NCI-H69 (cell line): ENCODE measurements at regions not wholly inside any gene's neighbourhood (a gene's known extent, or its start where the extent isn't known, plus 50 kb on each side); places are given as distances from the start of the nearest gene placed in this dataset.
A peak's percentile ranks its signal among the peaks of the same experiment; 100 is the strongest.
"Not testable (repeated sequence)": the region's sequence is repeated elsewhere in the genome, so short reads cannot be mapped to it uniquely, and the experiment has no call there.

Experiments used
- DNase-seq: peaks from one replicate; lab custom pipeline; 2025; lab: John Stamatoyannopoulos, UW

DNA sequence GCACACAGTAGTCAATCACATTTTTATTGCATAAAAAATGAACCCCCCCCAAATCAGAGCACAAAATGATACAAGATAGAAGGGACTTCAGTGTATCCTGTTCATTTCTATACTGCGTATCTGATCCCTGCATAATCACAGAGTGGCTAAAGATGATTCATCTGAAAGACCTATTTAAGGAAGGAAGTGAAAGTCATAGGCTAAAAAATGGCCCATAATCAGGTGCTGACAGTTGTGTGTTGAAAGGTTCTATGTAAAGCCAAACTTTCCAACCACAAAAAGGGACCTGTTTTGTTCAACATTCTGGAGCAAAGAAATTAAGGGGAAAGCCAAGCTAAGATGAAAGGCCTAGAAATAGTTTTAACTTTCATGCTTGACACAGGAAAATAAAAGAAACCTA lies 147.8 kb upstream of the ATP2B1 start:
- no peak for DNase-seq

DNA sequence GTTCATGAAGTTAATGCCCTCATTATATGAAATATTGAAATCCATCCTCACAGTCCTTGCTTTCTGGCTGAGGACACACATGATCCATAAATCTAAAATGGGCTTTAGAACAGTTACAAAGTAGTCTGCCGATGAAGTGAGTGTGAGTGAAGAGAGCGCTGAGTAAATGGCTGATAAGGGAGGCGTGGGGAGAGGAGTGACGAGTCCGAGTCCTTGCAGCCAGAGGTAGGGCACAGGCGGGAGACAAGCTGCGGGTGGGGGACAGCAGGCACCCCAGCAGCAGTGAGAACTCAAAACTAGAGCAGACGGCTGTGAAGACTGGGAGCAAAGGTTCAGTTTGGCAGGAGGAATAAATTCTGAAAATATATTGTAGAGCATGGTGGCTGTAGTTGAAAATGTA lies 140.1 kb upstream of the ATP2B1 start:
- DNase-seq = no peak

DNA sequence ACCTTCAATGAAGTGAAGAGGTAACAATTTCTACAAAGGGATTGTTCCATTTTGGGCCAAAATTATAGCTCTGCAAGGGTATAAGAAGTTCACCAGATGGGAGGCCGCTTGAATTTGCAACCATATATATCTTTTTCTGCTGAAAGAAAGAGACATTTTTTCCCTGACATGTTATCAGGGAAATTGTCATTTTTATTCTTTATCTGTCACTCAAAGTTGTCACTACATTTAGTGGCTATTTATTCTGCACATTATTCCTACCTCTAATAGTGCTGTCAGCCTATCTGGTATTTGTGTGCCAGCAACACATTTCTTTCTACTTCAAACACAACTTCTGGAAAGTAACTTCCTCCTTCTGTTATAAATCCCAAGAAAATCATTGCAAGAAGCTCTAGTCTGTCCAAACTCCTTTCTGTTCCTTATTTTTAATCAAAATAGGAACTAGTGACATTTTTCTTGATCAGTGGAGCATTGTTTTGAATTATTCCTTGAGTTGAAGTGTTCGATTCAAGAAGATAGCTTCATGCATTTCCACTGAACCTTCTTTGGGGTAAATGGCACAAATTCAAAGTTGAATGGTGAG lies 137.9 kb upstream of the ATP2B1 start:
- no peak for DNase-seq

DNA sequence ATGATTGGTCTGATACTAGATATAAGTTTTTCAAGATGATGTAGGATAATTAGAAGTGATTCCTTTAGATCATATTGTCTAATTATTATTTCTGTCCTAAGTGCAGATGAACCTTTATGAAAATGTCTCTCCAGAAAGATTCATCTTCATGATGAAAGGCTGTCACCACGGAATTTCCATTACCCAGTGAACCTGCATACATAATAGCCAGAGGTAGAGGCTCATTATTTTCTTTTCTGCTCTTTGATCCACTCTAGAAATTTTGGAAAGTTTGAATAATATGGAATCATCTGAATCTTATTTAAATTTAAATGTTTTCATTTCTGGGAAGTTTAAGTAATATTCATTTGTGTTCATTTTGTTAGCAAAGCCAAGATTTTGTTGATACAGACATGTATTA lies 137.1 kb upstream of the ATP2B1 start:
- DNase-seq = no peak

DNA sequence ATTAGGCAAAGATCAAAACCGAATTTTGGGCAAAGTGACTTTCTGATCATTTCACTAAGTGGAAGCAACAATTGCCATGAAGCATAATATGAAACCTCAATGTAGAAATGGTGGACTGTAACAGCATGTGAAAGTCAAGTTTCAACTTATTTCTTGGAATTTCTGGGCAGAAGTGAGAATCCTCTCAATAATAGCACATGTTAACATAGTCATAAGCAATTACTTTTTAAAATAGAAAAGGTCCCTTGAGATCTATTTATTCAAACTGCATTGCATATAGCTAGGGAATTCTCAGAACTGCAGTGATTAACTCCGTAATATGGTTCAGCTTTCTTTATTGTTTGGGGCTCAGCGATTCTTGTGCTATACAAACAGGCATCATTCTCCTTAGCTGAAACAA lies 136.7 kb upstream of the ATP2B1 start:
- DNase-seq = no peak

DNA sequence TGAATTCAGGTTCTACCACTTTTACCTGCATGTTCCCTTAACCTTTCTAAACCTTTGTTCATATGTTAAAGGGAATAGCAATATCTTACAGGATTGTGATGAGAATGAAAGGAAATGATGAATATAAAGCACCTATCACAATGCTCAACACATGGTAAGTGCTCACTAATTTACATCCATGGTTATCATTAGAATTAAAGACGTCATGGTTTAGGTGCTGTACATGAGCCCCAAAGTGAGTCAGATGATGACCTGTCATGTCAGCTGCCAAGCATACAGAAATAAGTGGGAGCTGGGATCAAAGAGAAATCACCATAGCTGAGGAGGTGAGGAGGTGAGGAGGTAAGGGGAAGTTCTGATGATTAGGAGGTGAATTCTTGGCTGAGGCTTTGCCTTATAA lies 135.9 kb upstream of the ATP2B1 start:
- DNase-seq = no peak

DNA sequence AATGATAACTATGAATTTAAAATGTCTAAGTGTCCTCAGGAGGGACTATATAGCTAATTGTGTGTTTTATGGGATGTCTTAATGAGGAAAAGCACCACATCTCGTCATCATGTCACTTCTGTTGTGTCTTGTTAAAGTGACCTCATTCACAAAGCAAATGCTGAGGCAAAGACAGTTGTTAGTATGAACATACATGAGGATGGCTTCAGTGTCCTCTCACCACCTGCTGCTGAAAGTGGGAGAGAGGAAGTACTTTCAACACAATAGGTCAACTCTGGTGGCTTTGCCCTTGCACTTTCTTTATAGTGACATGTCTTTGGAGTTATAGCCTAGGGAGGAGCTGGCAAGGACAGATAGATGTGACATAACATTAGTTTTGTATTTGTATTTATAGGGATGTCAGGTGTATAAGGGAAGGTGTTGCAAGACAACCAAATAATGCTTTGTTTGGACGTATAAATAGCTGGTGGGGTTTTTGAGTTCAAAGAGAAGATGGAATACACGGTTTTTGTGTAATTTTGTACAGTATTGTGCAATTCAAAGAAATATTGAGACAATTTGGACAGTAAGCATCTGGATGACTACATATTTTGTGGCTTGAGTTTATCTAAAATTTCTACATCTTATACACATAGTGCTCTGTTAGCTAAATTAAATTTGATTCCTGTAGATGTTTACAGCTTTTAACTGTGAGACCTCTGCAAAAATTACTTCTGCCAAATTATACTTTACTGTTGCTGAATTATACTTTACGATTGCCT lies 131.7 kb upstream of the ATP2B1 start:
- peak; percentile 44 for DNase-seq

DNA sequence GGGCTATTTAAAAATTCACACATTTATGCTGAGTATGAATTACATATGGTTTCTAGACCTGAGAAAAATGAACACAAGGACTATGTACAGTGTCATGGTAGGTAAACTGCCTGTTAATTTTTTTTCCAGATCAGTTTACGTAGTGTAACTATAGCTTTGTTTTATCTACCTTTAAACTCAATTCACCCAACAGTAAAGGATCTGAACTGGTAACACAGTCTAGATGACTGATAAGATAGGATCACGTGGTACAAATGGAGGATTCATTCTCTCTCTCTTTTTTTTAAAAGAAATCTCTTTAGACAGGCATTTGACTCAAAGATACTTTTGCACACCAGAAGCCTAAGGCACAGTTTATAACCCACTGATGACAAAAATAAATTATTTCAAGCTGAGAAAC lies 130.8 kb upstream of the ATP2B1 start:
- DNase-seq = no peak

DNA sequence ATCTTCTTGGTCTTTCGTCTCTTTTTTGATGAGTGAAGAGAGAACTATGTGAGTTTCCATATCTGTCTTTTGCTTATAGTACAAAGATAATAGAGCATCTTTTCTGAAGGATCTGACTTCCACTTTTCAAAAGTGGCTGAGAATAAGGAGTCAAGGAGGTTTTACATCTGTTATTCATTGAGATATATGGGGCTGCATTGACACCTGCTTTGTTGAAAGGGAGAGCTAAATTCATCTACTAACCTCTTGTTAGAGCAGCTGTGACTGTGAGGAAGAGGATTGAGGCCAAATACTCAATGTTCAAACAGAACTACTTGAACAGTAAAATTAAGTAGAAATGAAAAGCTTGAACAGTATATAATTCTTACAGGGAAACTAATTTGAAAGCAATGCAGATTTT lies 130.2 kb upstream of the ATP2B1 start:
- no peak for DNase-seq

DNA sequence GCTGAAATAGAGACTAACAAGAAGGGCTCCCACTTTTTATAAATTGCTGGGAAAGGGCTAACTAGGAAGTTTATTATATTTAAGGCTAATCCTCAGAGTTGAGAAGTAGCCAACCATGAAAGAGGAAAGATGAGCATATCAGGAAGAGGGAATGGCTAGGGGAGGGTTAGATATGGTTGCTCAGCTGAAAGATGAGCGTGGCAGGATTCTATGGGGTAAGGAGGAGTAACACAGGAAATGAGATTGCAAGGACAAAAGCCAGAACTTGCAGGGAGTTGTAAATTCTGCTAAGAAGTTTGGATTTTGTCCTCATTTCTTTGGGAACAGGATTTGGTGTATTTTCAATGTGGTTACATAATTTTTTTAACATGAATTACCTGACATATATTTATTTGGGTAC lies 127.4 kb upstream of the ATP2B1 start:
- DNase-seq = no peak

DNA sequence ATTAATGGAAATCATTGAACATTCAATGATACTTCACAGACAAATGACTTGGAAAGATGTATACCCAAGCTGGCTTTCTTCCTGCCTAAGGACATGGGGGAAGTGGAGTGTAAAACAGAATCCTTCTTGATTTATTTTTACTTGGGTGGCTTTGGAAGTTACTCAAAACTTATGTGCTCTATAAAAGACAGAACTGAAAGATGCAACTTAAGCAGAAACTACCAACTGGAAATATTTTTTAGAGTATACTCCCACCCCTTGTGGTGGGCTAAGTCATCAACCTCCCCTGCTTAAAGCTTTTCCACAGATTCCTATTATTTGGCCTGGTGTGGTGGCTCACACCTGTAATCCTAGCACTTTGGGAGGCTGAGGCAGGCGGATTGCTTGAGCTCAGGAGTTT lies 126.0 kb upstream of the ATP2B1 start:
- DNase-seq = no peak

DNA sequence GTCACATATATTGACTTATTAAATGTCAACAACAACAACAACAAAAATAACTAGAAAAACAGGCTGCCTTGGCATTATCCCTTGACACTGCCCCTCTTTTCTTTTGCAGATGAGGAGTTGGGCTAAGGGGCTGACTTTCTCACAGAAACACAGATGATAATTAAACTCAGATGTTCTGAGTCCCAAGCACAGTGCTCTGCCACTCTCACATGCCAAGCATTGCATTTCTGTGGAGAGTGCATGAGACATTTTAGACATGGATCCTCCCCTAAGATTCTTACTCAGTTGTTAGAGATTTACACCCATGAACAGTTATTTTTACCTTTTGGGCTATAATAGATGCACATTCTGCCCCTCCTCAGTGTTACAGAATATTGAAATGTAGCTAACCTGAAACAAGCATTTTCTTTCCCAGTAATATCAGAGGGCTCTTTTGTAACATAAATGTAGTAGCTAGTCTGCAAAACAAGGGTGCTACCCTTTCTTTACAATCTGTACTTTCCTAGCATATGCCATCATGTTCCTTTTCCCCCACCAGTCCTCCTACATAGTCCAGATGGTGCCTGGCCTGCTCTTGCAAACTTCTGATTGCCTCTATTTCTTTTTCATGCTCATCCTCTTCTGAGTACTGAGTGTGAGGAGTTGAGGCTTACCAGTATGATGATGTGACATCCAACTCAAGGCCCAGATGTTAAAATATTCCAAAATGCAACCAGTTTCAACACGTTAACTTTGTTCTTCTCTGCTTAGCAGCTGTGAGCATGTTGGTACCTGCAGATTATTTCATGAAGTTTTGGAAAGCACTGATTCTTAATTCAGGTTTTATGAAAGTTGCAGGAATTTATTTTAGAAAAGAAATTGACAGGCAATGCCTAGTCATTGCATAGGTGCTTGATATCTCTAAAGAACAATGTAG lies 125.0 kb upstream of the ATP2B1 start:
- DNase-seq = no peak

DNA sequence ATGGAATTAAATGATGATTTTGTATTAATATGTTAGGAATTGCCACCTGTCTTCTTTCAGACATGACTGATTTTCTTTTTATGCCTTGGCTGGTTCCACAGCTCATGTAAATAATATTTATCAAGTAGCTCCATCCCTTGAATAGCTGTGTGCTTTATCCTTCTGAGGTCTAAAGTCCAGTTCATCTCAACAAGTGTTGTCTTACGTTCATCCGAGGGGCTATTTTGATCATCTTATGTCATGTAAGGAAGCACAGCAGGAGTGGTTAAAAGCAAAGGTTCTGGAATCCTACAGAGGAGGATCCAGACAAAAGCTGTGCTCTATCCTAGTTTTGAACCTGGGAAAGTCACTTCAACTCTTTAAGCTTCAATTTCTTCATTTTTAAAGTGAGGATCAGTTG lies 123.7 kb upstream of the ATP2B1 start:
- DNase-seq = no peak

DNA sequence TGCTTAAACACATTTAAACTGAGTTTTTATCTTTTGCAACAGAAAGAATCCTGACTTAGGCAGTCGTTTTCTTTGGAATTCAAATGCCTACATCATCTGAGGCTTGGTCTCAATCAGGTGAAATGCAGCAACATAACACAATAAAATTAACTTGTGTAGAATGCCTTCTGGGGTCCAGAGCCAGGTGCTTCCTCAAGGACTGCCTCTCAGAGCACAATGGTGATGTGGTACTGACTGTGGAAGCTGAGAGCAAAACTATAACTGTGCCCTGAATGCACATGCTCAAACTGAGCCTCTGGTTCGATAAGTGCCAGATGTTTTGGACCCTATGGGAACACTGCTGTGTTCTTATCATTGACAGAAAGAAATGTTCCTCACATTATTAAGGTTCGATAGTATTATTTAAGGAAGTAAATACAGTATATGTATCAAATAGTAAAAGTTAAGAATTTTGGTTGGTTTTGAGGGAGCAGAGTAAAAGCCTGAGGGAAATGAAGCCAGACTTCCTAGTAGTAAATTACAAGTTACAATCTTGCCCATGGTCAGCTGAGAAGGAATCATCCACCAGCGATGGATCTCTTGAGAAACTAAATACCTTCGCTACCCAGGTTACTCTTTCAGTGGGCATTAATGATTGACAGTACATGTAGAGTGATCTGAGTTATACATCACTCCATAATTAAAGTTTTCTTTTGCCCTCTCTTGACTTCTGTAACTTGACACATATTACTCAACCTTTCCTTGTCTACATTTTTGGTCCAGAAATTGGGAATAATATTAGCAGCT lies 122.9 kb upstream of the ATP2B1 start:
- DNase-seq = no peak

DNA sequence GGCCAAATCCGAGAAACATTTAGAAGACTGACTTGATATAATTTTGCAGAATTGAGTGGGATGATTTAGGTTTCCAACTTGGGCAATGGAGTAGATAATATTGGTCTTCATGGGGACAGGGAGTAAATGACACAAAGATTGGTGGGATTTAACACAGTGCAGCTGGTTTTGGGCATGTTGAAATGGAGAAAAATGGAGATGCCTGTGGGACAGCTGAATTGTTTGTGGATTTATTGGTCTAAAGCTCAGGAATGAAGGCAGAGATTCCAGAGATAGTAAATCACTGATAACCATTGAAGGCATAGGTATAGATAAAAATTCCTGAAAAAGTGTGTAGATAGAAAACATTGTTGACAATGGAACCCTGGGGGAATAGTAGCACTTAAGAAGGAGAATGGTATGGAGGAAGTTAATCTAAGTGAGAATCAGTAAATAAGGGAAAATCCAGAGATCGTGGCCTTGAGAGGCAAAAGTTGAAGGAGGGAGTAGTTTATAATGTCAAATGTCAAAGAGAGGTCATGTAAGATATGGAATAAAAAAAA lies 120.9 kb upstream of the ATP2B1 start:
- no peak for DNase-seq

DNA sequence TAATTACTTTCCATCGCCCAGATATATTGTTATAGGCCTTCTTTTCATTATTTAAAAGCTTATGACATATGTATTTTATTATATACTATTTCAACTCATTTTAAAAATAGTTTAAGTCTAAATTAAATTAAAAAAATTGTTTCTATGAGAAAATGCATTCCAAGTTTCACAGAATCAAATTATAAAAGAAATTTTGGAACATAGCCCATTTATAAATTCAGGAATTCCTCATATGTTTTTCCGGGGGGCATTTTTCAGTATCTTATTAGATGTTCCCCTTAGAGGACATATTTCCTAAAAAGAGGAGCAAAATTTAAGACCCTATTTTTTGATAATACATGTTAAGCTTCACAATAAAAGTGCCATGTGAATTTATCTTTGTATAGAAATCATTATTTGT lies 119.9 kb upstream of the ATP2B1 start:
- DNase-seq = no peak

DNA sequence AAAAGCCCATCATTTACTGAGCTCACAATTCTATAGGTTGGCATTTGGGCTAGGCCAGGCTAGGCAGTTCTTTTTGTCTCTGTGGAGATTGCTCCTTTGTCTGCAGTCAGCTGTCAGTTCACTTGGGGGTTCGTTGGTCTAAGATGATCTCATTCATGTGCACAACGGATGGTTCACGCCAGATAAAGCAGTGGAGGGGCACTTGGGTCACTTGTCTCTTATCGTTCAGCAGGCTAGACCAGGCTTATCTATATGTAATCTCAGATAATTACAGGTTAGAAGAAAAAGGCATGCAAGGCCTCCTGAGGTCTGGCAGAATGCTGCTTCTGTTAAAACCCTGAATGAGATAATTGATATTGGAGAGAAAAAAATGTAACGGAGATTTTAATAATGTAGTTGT lies 119.0 kb upstream of the ATP2B1 start:
- peak; percentile 77 for DNase-seq

DNA sequence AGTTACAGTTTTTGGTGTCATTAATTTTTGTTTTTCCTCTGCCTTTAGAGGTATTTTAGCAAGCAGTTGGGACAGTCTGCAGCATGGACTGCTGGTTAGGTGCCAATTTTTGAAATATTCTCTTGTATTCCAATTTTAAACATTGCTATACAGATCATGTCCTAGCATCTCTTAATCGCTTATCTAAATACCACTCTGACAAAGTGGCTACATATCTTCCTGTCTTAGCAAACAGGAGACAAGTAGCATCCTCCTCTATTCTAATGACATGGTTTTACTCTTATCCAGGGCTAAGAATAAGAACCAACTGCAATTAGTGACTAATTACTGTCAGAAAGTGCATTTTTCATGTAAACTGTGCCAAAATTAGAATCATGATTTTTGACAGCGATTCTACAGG lies 117.8 kb upstream of the ATP2B1 start:
- no peak for DNase-seq

DNA sequence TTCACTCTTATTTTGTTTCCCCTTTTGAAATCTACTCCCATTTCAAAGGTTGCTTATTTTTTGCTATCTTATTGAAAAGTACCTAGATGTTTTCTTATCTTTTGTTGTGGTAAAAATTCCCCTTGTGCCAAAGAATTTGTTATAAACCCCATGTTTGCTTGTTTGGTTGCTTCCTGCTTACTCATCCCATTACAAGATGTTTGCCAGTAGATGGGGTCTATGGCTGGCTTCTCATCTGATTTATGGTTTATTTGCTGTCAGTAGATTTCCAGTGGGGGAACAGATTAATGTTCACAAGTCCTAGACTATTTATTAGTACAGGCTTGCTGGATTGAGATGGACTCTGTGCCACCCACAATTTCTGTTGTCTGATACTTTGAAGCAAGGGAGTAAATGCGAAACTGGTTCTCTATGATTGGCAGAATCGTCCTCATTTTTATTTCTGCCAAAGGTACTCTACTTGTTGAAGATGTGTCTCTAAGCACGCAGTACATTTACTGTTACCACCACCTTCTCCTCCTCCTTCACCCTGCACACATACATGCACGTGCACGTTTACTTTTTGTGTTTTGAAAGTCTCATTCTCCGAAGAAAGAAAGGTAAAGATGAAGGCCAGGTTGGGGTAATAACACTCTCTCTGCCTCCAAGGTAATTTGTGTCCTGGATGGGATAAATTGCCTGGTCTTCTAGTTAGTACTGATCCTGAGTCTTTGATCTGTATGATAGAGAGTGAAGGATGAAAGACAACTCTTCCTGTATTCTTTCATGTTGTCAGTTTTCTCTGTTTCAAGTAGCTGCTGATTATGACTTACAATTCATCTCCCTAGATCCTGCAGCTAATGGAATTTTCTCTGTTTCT lies 117.2 kb upstream of the ATP2B1 start:
- peak; percentile 46 for DNase-seq

DNA sequence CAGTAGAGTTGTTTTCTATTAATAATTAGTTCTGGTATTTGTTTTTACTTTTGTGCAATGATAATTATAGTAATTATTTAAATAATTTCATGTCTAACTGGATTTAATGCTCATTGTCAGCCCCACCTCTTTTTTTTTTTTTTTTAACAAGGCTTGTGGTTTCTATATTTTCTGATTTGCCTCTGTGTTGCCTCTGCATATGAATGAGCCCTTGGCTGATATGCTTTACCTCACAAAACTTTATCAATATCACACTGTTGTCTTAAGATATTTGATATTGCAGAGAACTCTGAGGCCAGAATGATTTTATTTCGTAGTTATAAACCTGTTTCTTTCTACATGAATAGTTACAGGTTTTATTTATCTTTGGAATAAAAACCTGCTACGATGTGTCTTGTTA lies 116.2 kb upstream of the ATP2B1 start:
- DNase-seq = no peak

DNA sequence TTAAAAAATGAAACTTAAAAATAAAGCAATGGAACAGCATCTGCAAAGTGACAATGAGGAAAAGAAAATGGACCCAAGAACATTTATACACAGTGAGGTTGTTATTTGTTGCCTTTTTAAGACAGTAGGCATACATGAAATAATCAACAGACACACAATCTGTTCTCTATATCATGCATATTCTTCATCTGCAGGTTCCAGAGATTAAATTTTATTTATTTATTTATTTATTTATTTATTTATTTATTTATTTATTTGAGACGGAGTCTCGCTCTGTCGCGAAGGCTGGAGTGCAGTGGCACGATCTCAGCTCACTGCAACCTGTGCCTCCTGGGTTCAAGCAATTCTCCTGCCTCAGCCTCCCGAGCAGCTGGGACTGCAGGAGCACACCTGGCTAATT lies 114.4 kb upstream of the ATP2B1 start:
- not testable (repeated sequence) for DNase-seq
